8988T (cell line): ENCODE measurements at regions not wholly inside any gene's neighbourhood (a gene's known extent, or its start where the extent isn't known, plus 50 kb on each side); places are given as distances from the start of the nearest gene placed in this dataset.
"Not testable (repeated sequence)": the region's sequence is repeated elsewhere in the genome, so short reads cannot be mapped to it uniquely, and the experiment has no call there.

Experiments used
- DNase-seq: peaks from one replicate; pipeline ENCODE4 v3.0.0; 2011

- DNase-seq, result no peak
These were observed 1072.1 kb downstream of the JRKL start for GRCh38 chr11:97461934-97462333.

GRCh38 chr11:97463891-97464290, 1074.1 kb downstream of the JRKL start:
- no peak for DNase-seq

- no peak for DNase-seq
These were observed 1081.7 kb downstream of the JRKL start for GRCh38 chr11:97471480-97471879.

GRCh38 chr11:97487387-97487786, 1097.6 kb downstream of the JRKL start:
- DNase-seq, result no peak

GRCh38 chr11:97498891-97499290, 1109.1 kb downstream of the JRKL start:
- no peak for DNase-seq

GRCh38 chr11:97502201-97502600, 1112.4 kb downstream of the JRKL start:
- DNase-seq, result no peak

GRCh38 chr11:97506076-97506759, 1116.4 kb downstream of the JRKL start:
- DNase-seq, result no peak

GRCh38 chr11:97514446-97514845, 1124.6 kb downstream of the JRKL start:
- DNase-seq, result no peak

GRCh38 chr11:97516688-97517087, 1126.9 kb downstream of the JRKL start:
- DNase-seq, result no peak

GRCh38 chr11:97525273-97525672, 1135.5 kb downstream of the JRKL start:
- no peak for DNase-seq

- DNase-seq, result no peak
These were observed 1147.8 kb downstream of the JRKL start for GRCh38 chr11:97537407-97538150.

GRCh38 chr11:97544431-97544830, 1154.6 kb downstream of the JRKL start:
- DNase-seq, result no peak

- DNase-seq, result no peak
These were observed 1158.5 kb downstream of the JRKL start for GRCh38 chr11:97548280-97548679.

GRCh38 chr11:97557399-97557798, 1167.6 kb downstream of the JRKL start:
- no peak for DNase-seq

- DNase-seq, result no peak
These were observed 1178.0 kb downstream of the JRKL start for GRCh38 chr11:97567801-97568200.

GRCh38 chr11:97570636-97571035, 1180.8 kb downstream of the JRKL start:
- DNase-seq, result no peak

GRCh38 chr11:97573771-97574170, 1184.0 kb downstream of the JRKL start:
- not testable (repeated sequence) for DNase-seq

- DNase-seq, result no peak
These were observed 1185.3 kb downstream of the JRKL start for GRCh38 chr11:97574976-97575665.

GRCh38 chr11:97607291-97608000, 1217.6 kb downstream of the JRKL start:
- DNase-seq, result no peak

- no peak for DNase-seq
These were observed 1220.2 kb downstream of the JRKL start for GRCh38 chr11:97610000-97610399.

GRCh38 chr11:97610854-97611253, 1221.0 kb downstream of the JRKL start:
- no peak for DNase-seq

- DNase-seq, result no peak
These were observed 1221.5 kb downstream of the JRKL start for GRCh38 chr11:97611345-97611744.

- no peak for DNase-seq
These were observed 1224.8 kb downstream of the JRKL start for GRCh38 chr11:97614606-97615005.
